ENCODE measurements at regions not wholly inside any gene's neighbourhood (a gene's known extent, or its start where the extent isn't known, plus 50 kb on each side); places are given as distances from the start of the nearest gene placed in this dataset.

DNA sequence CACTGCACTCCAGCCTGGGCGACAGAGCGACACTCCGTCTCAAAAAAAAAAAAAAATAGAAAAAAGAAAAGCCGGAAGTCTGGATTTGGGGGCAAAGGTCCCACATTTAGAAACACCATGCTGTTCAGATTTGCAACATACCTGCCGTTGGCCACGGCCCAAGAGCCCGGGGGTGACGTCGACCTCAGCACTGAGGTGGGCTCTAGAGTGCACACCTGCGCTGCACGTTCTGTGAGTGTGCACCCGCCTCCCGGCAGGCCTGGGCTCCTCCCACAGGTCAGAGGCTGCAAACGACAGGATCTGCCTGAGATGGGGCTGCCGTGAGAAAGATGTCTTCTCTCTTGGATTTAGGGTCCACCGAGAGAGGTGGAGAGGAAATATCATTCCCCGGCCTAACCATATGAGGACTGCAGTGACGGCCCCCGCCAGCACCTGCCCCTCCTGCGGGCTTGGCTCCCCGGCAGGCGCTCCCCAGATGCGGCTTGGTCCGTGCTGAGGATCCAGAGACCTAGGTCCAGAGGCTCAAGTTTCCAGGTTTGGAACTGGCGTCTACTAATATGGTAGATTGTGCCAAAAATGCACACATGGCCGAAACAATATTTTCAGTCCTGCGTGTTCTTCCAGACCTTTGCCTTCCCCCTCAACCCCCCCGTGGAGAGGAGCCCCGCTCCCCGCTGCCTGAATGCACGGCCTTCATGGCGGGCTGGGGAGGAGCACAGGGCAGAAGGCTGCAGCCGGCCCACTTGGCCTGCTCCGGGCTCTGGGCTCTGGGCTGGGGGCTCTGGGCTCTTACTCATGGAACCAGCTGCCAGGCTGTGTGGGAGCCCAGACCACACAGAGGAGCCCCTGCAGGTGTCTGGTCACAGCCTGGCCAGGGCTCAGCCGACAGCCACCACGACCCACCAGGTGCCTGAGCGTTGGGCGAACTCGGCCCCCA is 58.8 kb upstream of the FBRSL1 start:
- ATAC-seq (ENCODE audit: insufficient number of reproducible peaks, low FRiP score, low read depth) = no peak
- Histone ChIP-seq H3K36me3 (no peaks in the 10 kb centered on the region), H3K4me3 (no peak overlapping the region), H3K27me3 (replicated peaks; ENCODE audit: insufficient read depth) (no peaks in the 10 kb centered on the region), H3K4me1 (ENCODE audit: control insufficient read depth in 1 of 2, low read depth in 2 of 2) (peaks cover 0 to 12% of the 10 kb centered on the region in 2 donors), H3K27ac (no peak overlapping the region), H3K9me3 (no peaks in the 10 kb centered on the region)
- TF ChIP-seq, protein P1, sequence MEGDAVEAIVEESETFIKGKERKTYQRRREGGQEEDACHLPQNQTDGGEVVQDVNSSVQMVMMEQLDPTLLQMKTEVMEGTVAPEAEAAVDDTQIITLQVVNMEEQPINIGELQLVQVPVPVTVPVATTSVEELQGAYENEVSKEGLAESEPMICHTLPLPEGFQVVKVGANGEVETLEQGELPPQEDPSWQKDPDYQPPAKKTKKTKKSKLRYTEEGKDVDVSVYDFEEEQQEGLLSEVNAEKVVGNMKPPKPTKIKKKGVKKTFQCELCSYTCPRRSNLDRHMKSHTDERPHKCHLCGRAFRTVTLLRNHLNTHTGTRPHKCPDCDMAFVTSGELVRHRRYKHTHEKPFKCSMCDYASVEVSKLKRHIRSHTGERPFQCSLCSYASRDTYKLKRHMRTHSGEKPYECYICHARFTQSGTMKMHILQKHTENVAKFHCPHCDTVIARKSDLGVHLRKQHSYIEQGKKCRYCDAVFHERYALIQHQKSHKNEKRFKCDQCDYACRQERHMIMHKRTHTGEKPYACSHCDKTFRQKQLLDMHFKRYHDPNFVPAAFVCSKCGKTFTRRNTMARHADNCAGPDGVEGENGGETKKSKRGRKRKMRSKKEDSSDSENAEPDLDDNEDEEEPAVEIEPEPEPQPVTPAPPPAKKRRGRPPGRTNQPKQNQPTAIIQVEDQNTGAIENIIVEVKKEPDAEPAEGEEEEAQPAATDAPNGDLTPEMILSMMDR (IDR thresholded peaks at IDR 0.05) = no peak
- no peak for DNase-seq (ENCODE audit: low spot score)

DNA sequence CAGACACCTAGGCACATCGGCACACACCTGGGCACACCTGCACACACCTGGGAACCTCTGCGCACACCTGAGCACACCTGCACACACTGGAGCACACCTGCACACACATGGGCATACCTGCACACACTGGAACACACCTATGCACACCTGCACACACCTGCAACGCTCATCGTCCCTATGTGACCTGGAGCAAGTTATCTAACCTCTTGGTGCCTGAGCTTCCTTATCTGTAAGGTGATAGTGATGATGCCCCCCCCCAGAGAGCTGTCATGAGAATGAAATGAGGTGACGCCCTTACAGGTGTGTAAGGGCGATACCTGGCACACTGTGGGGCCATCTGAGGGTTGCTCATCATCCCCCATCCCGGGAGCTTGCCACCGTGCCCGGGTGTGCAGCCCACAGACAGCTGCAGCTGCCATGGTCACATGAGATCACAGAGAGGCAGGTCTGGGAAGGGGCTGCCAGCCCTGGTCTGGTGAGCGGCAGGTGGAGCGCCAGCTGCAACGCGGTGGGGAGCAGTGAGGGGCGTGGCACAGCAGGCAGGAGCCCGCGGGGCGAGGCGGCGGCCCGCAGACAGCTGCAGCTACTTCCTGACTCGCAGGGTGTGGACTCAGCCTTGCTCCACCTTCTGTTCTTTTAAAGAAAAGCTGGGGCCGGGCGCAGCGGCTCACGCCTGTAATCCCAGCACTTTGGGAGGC is 59.9 kb upstream of the FBRSL1 start:
- Histone ChIP-seq H3K27me3 (replicated peaks; ENCODE audit: insufficient read depth) (no peaks in the 10 kb centered on the region), H3K27ac (no peak overlapping the region)

DNA sequence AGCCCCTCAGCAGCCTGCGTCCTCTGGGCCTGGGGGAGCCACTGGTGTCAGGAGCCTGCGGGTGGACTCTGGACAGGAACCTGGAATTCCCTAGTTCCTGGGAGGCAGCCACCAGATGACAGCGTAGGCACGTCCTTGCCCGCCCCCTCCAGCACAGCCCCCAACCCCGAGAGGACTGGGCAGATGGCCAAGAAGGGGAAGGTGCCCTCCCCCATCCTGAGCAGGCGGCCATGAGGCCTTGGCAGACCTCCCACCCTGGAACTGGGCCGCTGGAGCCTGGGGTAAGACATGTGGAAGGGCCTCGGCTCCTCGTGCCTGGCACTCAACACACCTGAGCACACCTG is 60.4 kb upstream of the FBRSL1 start:
- no peak for ATAC-seq (ENCODE audit: insufficient number of reproducible peaks, low FRiP score, low read depth)
- no peak overlapping the region for H3K4me3 ChIP-seq
- TF ChIP-seq, protein P1 (IDR thresholded peaks at IDR 0.05) = no peak

More for the DNA sequence above, 59.9 kb upstream of the FBRSL1 start:
- Histone ChIP-seq H3K9me3 (no peaks in the 10 kb centered on the region), H3K4me1 (ENCODE audit: control insufficient read depth in 1 of 2, low read depth in 2 of 2) (peaks cover 0 to 12% of the 10 kb centered on the region in 2 donors), H3K36me3 (no peaks in the 10 kb centered on the region), H3K4me3 (no peak overlapping the region)
- TF ChIP-seq, protein P1 (IDR thresholded peaks at IDR 0.05) = no peak
- DNase-seq (ENCODE audit: low spot score) = no peak
- no peak for ATAC-seq (ENCODE audit: insufficient number of reproducible peaks, low FRiP score, low read depth)

DNA sequence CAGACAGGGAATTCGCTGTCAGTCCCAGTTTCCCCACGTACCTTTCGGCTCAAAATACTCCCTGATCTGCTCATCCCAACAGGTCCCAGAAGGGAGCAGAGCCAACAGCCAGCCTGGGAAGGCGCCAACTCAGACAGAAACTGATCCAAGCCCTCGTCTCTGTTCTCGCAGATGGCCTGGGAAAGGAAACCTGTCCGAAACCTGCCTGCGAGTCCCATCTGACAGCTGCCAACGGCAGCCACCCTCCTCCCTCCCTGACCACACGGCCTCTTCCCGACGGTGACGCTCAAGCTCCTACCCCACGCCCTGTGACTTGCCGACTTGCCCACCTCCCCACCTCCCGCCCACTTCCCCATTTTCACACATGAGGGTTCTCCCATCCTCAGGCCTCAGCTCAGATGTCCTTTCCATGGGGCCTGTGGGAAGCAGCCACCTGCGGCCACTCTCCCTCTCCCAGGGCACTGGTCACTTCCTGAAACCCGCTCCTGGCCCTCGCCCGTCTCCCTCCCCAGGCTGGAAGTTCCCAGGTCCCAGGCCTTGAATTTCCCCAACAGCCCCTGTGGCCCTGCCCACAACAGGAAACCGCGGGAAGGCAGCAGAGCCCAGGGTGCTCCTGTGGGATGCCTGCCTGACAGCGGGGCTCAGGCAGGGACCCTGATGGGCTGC is 60.9 kb upstream of the FBRSL1 start:
- DNase-seq (ENCODE audit: low spot score) = no peak
- ATAC-seq (ENCODE audit: insufficient number of reproducible peaks, low FRiP score, low read depth) = no peak
- Histone ChIP-seq H3K27ac (no peak overlapping the region), H3K9me3 (no peaks in the 10 kb centered on the region), H3K36me3 (no peaks in the 10 kb centered on the region), H3K4me3 (no peak overlapping the region), H3K27me3 (replicated peaks; ENCODE audit: insufficient read depth) (no peaks in the 10 kb centered on the region), H3K4me1 (ENCODE audit: control insufficient read depth in 1 of 2, low read depth in 2 of 2) (peaks cover 0 to 12% of the 10 kb centered on the region in 2 donors)
- TF ChIP-seq, protein P1 (IDR thresholded peaks at IDR 0.05) = no peak

More for the DNA sequence above, 60.4 kb upstream of the FBRSL1 start:
- Histone ChIP-seq H3K4me1 (ENCODE audit: control insufficient read depth in 1 of 2, low read depth in 2 of 2) (peaks cover 0 to 12% of the 10 kb centered on the region in 2 donors), H3K27me3 (replicated peaks; ENCODE audit: insufficient read depth) (no peaks in the 10 kb centered on the region), H3K27ac (no peak overlapping the region), H3K36me3 (no peaks in the 10 kb centered on the region), H3K9me3 (no peaks in the 10 kb centered on the region)
- no peak for DNase-seq (ENCODE audit: low spot score)
